SK-N-MC (cell line): ENCODE measurements at regions not wholly inside any gene's neighbourhood (a gene's known extent, or its start where the extent isn't known, plus 50 kb on each side); places are given as distances from the start of the nearest gene placed in this dataset.

ENCODE experiments used
- DNase-seq: peaks from one replicate; pipeline ENCODE4 v3.0.0-alpha.2; 2011; ENCODE audit warnings: low read depth, low spot score
- H3K27ac ChIP-seq: fragments of 200-600 bp; sonication (generic); 2 replicates; pipeline ENCODE4 v1.5.1; 2016; ENCODE audit warnings: mixed run types
- H3K36me3 ChIP-seq: fragments of 200-600 bp; sonication (generic); 2 replicates; pipeline ENCODE4 v1.6.1; 2017; ENCODE audit warnings: antibody characterized with exemption, low read length, mixed read lengths; ENCODE audit not compliant: insufficient read depth
- H3K4me3 ChIP-seq: fragments of 200-600 bp; sonication (generic); 2 replicates; pipeline ENCODE4 v1.5.1; 2016
- H3K9ac ChIP-seq: fragments of 200-600 bp; sonication (generic); 2 replicates; pipeline ENCODE4 v1.8.0; 2017; ENCODE audit warnings: mixed run types, mixed read lengths; ENCODE audit not compliant: insufficient read length
- H3K9me3 ChIP-seq: fragments of 200-600 bp; sonication (generic); 2 replicates; pipeline ENCODE4 v1.6.1; 2017; ENCODE audit warnings: low read depth, mild to moderate bottlenecking, antibody characterized with exemption, low read length, moderate library complexity, mixed read lengths
- EZH2 ChIP-seq: fragments of 200-600 bp; sonication (generic); IDR thresholded peaks from one replicate; pipeline ENCODE4 v1.6.1; 2017; ENCODE audit warnings: antibody characterized with exemption
- FOXP2 ChIP-seq: optimal IDR thresholded peaks from 2 replicates; pipeline ENCODE3; 2011; ENCODE audit warnings: mild to moderate bottlenecking, moderate library complexity; ENCODE audit not compliant: insufficient read depth; ENCODE audit errors: extremely low read length, control extremely low read depth
- POLR2AphosphoS5 ChIP-seq: IDR thresholded peaks from 2 replicates; pipeline ENCODE4 v1.6.1; 2012; ENCODE audit warnings: mild to moderate bottlenecking, low read depth, low read length, borderline replicate concordance

DNA sequence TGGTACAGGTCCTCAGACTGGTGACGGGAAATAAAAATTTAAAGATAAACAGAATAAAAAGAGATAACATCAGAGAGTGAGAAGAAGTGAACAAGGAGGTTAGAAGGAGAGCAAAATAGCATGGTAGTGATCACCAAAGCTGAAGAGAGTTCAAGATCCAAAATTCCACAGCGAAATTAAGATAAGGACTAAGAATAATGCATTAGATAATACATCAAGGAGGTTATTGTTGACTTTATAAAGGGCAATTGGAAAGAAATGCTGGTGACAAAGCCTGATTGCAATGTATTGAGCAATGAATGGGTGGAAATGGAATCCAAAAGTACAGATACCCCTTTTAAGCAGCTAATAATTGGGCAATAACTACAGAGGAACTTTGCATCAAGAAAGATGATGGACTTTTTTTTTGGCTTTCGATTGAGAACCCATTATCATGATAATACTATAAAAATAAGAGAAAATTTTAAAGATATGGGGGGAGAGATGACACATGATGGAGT is 101.6 kb upstream of the MAP9 start:
- DNase-seq: no peak
- Histone ChIP-seq H3K36me3 (no peaks in the 10 kb centered on the region), H3K4me3 (no peak overlapping the region), H3K27ac (no peak overlapping the region), H3K9me3 (no peaks in the 10 kb centered on the region), H3K9ac (no peak overlapping the region)
- TF ChIP-seq FOXP2 (no peak), POLR2AphosphoS5 (no peak), EZH2 (no peak)

DNA sequence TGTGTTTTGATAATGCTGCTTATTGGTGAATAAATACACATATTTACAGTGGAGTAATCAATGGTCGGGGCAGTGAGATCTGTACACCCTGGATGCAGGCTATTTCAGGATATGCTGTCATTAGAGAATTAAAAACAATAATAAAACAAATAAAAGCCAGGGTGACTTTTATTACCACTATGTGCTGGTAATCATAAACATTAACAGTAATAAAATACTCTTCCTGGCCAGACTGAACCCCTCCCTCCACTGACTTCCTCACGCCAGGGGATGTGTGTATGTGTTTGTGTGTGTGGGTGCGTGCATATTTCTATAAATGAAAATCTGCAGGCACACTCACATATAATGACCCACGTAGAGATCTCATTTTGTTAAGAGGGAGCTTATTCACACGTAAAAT is 98.0 kb upstream of the MAP9 start:
- no peak for TF ChIP-seq EZH2
- TF ChIP-seq POLR2AphosphoS5: no peak
- TF ChIP-seq FOXP2: no peak
- H3K27ac ChIP-seq: no peak overlapping the region
- H3K9ac ChIP-seq: no peak overlapping the region
- no peaks in the 10 kb centered on the region for H3K9me3 ChIP-seq
- no peak overlapping the region for H3K4me3 ChIP-seq
- H3K36me3 ChIP-seq: no peaks in the 10 kb centered on the region
- DNase-seq: no peak

DNA sequence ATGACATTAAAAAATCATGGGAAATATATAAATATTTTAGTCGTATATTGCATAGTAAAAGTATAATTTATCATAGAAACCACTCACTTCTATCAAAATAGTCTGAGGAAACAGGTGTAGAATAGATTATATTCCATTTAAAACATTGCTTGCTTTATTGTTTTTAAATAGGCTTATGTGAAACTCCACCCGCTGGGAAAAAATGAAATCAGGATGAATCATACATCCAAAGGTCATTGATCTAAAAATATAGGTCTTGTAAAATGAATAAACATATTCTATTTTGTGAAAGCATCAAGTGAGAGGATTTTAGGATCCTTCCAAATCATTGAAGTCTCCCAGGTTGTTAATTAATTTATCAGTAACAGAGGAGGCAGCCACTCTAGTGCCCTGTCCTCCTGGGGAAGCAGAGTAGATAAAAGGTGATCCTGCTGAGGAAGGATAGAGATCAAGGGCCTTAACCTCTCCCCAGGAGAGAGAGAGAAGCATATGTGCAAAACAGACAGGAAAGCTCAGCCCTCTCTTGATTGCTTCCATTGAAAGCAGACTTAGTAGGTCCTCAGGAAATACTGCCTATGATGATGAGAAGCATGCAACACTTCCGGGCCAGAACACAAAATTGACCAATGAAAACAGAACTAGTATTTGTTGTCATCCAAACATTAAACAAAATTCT is 96.8 kb upstream of the MAP9 start:
- H3K4me3 ChIP-seq: no peak overlapping the region
- no peak overlapping the region for H3K27ac ChIP-seq
- no peak overlapping the region for H3K9ac ChIP-seq
- DNase-seq: no peak
- TF ChIP-seq EZH2 (no peak), FOXP2 (no peak), POLR2AphosphoS5 (no peak)
- H3K9me3 ChIP-seq: no peaks in the 10 kb centered on the region
- no peaks in the 10 kb centered on the region for H3K36me3 ChIP-seq

DNA sequence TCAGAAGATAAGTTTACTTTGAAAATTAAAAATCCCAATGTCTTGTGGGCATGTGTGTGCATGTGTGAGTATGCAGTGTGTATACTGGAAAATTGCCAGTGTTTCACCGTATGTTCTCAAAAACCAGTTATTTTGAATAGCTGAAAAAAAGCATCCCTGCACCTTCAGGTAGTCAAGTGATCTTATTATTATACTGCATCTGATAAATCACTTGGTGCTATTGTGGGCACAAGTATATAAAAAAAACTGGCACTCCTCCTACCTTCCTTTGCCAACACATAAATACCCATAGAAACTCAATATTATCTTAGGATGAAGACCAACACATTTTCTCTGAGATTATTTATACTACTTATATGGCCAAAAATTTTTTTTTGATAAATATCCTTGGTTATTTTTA is 91.5 kb upstream of the MAP9 start:
- TF ChIP-seq FOXP2 (no peak), EZH2 (no peak), POLR2AphosphoS5 (no peak)
- no peak overlapping the region for H3K9ac ChIP-seq

DNA sequence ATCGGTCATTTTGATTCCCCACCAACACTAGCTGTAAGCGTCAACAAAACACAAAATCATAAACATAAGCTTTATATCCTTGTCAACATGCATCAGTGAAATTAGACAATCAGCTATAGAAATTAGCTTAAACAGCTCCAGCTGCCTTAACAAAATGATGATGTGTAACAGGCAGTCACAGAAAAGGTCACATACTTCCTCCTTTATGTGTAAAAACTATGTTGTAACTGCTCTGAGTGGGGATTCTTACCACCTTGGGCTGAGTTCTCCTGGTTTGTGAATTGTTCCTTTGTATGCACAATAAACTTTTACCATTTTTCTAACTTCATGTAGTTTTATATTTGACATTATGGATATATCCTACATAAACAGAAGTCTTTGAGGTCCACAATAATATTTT is 73.9 kb upstream of the MAP9 start:
- no peak for DNase-seq
- no peaks in the 10 kb centered on the region for H3K36me3 ChIP-seq
- H3K27ac ChIP-seq: no peak overlapping the region
- TF ChIP-seq FOXP2: no peak
- TF ChIP-seq EZH2: no peak
- TF ChIP-seq POLR2AphosphoS5: no peak
- H3K9ac ChIP-seq: no peak overlapping the region
- H3K9me3 ChIP-seq: no peaks in the 10 kb centered on the region
- no peak overlapping the region for H3K4me3 ChIP-seq

More for the DNA sequence above, 91.5 kb upstream of the MAP9 start:
- DNase-seq: no peak
- H3K9me3 ChIP-seq: no peaks in the 10 kb centered on the region
- no peak overlapping the region for H3K27ac ChIP-seq
- H3K4me3 ChIP-seq: no peak overlapping the region
- no peaks in the 10 kb centered on the region for H3K36me3 ChIP-seq

DNA sequence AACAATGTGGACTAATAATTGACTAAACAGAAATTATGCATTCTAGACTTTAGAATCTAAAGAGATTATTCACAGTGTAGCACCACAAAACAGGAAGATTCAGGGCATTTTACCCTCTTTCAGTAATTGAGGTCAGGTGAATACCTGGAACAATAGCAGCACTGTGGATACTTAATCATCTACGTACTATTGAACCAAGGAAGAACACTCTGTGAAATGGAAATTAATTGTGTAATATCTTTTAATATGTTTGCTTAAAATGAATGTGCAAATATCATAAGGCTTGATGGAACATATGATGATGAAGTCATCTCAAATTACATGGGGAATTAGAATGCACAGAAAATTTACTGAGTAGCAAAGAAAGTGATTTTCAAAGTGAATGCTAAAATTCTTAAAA is 68.5 kb upstream of the MAP9 start:
- TF ChIP-seq POLR2AphosphoS5 (no peak), EZH2 (no peak), FOXP2 (no peak)
- no peak overlapping the region for H3K4me3 ChIP-seq
- no peak overlapping the region for H3K9ac ChIP-seq
- no peaks in the 10 kb centered on the region for H3K36me3 ChIP-seq
- H3K9me3 ChIP-seq: no peaks in the 10 kb centered on the region
- DNase-seq: no peak
- no peak overlapping the region for H3K27ac ChIP-seq

DNA sequence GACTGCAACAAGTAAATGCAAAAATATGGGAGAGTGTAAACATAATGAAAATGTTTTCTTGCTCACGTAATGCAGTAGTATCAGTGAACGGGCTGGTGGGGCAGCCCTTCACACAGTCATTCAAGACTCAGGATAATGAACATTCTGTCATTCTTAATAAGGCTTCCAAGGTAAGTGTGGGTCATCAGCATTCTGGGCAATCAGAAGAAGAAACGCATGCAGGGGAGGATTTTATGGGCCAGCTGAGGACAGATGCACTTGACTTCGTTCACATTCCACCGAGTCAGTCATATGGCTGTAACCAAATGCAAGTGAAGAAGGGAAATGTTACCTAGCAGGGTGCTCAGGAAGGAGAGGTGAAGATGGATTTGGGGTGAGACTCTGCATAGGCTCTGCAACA is 68.0 kb upstream of the MAP9 start:
- Histone ChIP-seq H3K4me3 (no peak overlapping the region), H3K9ac (no peak overlapping the region), H3K9me3 (no peaks in the 10 kb centered on the region), H3K36me3 (no peaks in the 10 kb centered on the region), H3K27ac (no peak overlapping the region)
- TF ChIP-seq EZH2 (no peak), FOXP2 (no peak), POLR2AphosphoS5 (no peak)
- DNase-seq: no peak

DNA sequence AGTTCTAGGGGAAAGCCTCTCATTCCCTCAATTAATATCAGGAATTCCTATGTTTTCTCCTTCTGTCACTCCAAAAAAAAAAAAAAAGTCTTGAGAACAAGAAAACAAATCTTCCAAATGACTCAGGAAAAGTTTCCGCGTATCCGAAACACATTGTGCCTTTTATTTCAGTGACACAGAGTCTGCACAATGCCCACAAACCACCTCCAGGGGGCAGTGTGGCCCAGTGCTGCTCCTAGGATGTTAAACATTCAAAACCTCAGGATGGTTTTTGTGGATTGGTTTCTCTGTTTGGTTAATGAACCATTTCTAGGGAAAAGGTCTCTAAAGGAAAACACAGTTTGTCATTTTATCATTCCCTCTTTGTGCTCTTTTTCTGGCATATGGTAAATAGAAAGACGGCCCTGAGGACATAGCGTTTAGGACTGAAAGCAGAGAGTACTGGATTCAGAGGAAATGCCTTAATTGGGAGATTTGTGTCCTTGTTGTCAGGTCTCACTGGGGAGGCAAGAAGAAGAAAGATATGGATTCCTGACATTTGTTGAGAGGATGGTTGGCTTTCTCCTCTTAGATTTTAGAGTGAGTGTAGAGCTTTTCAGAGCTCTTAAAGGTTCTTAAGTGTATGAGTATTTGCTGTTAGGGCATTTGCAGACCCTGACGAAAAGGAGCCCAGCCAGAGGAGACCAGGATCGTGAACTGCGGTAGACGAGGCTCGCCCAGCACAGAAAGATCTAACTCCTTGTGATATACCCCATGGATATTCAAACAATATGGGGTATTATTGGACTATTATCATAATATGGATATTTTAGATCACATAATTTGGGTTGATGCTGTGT is 65.7 kb upstream of the MAP9 start:
- Histone ChIP-seq H3K9me3 (no peaks in the 10 kb centered on the region), H3K4me3 (peak overlapping the region; percentile 69), H3K36me3 (no peaks in the 10 kb centered on the region), H3K27ac (no peak overlapping the region), H3K9ac (peak overlapping the region; percentile 46)
- DNase-seq: peak; percentile 40
- TF ChIP-seq EZH2: no peak
- no peak for TF ChIP-seq POLR2AphosphoS5
- no peak for TF ChIP-seq FOXP2
